SKM-1 (cell line): ENCODE measurements at regions not wholly inside any gene's neighbourhood (a gene's known extent, or its start where the extent isn't known, plus 50 kb on each side); places are given as distances from the start of the nearest gene placed in this dataset.
"Not testable (repeated sequence)": the region's sequence is repeated elsewhere in the genome, so short reads cannot be mapped to it uniquely, and the experiment has no call there.

Experiments
- DNase-seq: peaks from one replicate; lab custom pipeline; 2025; ENCODE audit not compliant: unreplicated experiment; lab: John Stamatoyannopoulos, UW

DNA sequence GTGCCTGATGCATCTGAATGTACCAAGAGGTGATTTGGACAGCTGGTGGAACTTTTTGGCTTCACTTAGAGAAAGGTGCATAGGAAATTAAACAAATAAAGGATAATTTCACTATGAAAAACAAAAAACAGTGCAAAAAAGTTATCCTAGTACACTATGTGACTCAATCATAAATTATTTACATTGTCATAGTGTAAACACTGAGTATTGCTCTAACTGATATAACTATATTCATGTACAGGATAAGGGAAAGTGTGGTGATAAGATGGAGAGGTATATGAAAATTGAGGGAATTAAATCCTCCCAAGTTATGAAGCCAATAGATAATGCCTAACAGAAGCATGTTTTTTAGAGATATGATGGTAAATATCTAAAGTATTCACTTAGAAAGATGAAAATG lies 50.2 kb upstream of the CPNE4 start:
- DNase-seq = no peak

GRCh38 chr3:132087356-132087755 lies 52.5 kb upstream of the CPNE4 start:
- DNase-seq = no peak

DNA sequence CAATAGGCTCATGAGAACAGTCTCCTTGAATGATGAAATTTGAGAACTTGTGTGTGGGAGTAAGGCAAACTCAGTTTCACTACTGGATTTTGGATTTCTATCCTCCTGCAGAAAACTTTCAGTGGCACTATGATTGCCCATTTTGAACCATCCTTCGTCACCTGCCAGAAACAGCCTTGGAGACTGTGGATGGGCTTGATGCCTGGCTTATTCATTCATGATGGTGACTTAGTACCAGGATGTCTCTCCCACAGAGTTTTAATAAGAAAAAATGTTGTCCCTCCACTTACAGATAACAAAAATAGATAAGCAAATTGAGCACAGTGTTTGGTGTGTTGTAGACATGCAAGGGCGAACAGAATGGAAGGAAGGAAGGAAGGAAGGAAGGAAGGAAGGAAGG lies 53.5 kb upstream of the CPNE4 start:
- DNase-seq = no peak

GRCh38 chr3:132090921-132091320 lies 56.1 kb upstream of the CPNE4 start:
- no peak for DNase-seq

DNA sequence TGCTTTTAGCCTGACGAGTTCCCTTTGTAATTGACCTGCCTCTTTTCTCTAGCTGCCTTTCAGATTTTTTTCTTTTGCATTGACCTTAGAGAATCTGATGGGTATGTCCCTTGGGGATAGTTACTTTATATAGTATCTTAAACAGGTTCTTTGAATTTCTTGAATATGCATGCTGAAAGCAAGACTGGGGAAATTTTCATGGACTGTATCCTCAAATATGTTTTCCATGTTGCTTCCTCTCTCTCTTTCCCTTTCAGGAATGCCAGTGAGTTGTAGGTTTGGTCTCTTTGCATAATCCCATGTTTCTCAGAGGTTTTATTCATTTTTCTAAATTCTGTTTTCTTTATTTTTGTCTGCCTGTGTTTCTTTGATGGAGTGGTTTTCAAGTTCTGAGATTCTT lies 81.8 kb upstream of the CPNE4 start:
- no peak for DNase-seq

- no peak for DNase-seq
These were observed 82.8 kb upstream of the CPNE4 start for GRCh38 chr3:132117642-132118041.

DNA sequence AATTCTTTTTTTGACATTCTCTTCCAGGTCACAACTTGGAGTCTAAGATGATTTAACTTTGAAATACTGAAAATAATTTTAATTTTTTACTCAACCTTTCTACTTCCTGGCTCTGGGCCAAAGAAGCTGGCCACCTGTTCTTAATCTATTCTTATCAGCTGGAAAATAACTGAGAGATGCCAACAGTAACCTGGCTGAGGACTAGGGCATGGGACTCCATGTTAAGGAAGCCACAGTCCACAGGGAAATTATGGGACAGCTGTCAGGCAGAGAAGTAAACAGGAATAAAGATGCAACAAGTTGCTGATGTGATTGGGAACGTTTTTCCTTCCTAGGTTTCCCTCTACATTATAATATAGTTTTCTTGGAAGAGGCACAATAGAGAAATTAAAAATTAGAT lies 84.7 kb upstream of the CPNE4 start:
- DNase-seq = no peak

DNA sequence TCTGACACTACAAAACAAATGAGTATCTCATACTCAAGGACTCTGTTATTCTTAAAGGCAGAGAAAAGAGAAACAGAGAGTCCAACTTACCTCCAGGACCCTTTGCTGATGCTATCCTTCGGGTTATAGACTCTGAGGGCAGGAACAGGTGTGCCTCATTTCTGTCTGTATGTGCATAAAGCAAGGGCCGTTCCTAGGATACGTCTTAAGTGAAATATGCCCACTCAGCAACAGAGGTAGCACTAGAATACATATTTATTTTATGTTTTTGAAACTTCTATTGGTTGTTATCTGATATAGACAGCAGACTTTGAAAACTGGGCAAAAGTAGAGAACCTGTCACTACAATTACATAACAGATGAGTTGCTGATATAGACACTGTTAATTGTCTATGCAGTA lies 89.3 kb upstream of the CPNE4 start:
- no peak for DNase-seq

DNA sequence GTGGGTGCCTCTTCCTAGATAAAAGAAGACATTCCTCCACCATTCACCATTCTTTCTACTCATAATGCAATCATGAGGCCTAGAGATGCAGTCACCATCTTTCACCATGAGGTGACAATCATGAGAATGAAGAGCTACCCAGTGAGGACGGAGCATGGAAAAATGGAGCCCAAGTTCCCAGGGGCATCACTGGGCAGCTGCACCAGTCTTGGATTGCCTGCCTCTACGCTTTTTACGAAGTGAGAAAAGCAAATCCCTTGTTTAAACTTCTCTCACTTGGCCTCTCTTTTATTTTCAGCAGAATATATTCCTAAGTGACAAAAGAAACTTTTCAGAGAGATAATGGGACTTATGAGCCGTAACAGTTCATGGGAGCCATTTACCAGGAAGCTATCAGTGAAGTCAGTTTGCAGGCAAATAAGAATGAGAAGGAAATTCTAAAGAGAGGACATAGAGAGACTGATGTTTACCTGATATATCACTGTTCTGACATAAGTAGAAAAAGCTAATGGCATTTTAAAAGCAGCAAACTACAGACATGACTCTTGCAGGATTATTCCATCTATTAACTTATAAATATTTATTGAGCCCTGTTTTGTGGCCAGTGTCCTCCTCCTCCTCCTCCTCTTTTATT lies 90.0 kb upstream of the CPNE4 start:
- no peak for DNase-seq

GRCh38 chr3:132134611-132135010 lies 99.8 kb upstream of the CPNE4 start:
- DNase-seq = no peak

- no peak for DNase-seq
These were observed 101.0 kb upstream of the CPNE4 start for GRCh38 chr3:132135628-132136333.

DNA sequence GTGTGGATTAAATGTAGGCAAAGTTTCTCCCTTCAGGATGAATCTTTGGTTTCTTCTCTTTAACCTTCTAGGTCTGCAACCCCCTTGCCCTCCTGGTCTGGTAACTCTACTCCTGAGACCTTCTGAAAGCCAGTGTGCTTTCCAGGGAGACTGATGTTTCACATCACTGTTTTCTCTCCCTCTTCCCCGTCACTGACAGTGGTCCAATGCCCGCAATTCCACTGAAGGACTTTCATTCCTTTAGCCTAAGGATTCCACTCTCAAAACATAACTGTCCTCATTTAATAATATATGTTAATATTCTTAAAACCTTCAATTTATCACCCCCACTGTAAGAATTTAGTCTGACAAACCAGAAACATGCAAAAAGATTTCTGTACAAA lies 101.5 kb upstream of the CPNE4 start:
- no peak for DNase-seq

GRCh38 chr3:132136902-132137301 lies 102.1 kb upstream of the CPNE4 start:
- not testable (repeated sequence) for DNase-seq

DNA sequence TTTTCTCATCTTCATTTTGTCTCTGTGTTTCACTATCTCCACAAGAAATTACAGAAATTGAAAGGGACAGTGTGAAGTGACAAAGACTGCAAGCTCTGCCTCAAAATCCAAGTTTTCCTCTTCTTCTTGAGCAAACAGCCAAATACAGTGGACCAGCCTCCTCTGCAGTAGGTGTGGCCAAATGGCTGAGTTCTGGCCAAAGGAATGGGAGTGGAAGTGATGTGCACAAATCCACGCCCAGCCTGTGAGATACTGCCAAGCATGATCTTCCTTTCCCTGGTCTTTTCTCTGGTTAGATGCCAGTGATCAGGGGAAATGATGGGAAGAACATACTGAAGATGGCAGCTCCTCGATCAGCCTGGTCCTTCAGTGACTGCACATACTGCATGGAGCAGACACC lies 111.0 kb upstream of the CPNE4 start:
- no peak for DNase-seq

GRCh38 chr3:132154619-132155018 lies 119.8 kb upstream of the CPNE4 start:
- DNase-seq = no peak

- no peak for DNase-seq
These were observed 124.3 kb upstream of the CPNE4 start for GRCh38 chr3:132159145-132159544.

- DNase-seq = no peak
These were observed 125.4 kb upstream of the CPNE4 start for GRCh38 chr3:132160198-132160597.

- DNase-seq = no peak
These were observed 126.8 kb upstream of the CPNE4 start for GRCh38 chr3:132161608-132162007.

GRCh38 chr3:132164469-132165092 lies 129.8 kb upstream of the CPNE4 start:
- DNase-seq = no peak

DNA sequence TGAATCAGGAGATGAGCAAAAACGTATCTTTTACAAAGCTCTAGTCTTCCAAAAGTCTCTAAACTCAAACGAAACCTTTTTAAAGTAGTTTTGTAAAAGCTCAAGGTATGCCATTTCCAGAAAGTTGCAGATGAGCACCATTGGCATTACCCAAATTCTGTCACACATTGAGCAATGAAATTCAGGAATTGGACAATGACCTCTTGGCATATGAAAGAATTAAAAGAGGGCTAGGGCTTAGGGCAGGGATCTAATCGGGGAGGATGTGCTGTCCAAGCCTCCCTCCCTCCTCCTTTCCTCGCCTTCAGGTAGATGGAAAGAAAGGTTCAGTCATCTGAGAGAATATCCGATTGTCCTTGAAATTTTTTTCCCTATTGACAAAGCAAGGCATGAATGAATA lies 133.1 kb upstream of the CPNE4 start:
- DNase-seq = no peak

DNA sequence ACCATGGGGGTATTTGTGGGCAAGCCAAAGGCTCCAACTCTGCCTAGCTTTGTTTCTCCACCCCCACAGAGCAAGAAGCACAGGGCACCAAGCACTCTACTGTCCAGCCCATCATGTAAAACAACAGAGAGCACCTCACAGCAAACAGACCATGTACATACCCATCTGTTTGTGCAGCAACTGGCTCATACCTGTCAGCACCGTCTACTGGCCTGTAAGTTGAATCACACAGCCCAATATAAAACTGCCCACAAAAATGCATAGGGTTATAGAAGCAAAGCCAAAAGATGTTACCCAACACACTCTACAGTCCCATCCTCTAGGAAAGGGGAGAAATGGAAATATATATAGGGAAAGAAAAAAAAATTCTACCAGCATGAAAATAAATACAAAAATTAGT lies 139.7 kb upstream of the CPNE4 start:
- DNase-seq = no peak

DNA sequence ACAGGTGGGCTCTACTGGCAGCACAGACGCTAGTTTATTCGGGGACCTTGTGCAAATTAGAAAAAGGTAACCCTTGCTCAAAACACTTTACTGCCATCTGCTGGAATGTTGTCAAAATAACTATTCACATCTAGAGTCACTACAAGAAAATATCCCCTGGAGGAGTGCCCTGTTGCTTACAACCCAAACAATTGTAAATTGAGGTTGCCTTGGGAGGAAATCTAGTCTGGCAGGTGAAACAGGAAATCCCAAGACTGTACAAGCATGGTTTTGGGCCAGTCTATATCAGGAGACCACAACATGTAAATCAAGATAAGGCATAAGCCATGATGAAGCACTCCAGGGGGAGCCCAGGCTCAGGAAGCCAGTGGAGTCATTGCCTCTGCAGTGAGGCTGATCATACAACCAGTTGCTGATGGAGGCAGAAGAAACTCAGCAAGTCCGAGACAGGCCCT lies 136.8 kb upstream of the ACP3 start:
- peak; percentile 10 for DNase-seq
